HepG2 (cell line): ENCODE measurements at regions not wholly inside any gene's neighbourhood (a gene's known extent, or its start where the extent isn't known, plus 50 kb on each side); places are given as distances from the start of the nearest gene placed in this dataset.

Source experiments
- ATAC-seq: fragments of 200-7000 bp; cut with Tn5 transposase; 3 replicates; pipeline ENCODE4 v1.9.1; 2020; ENCODE audit warnings: mild to moderate bottlenecking, moderate library complexity
- BruUV-seq: library from RNA; stranded (reverse); fragments of 400-500 nt; replicated peaks from 2 replicates; lab custom pipeline; 2021; lab: Mats Ljungman, UMichigan
- CTCF ChIA-PET: fragments of 300-600 bp; formaldehyde crosslinking; extraction: SDS; loops from one replicate; lab custom pipeline; 2021; ENCODE audit warnings: low total read pairs, inconsistent platforms, low intra/inter-chr PET ratio; lab: Yijun Ruan, JAX
- POLR2A ChIA-PET: fragments of 350-600 bp; sonication (Branson Sonifier 250); formaldehyde crosslinking; loops from one replicate; lab custom pipeline; 2020; ENCODE audit warnings: antibody characterized with exemption, inconsistent platforms; lab: Yijun Ruan, JAX
- DNase-seq: peaks from one replicate; pipeline ENCODE4 v3.0.0-alpha.2; 2015; ENCODE audit warnings: low spot score
- FAIRE-seq: peaks from 3 replicates; lab custom pipeline; 2011; peaks lifted over from hg19 to GRCh38; lab: Jason Lieb, UNC
- H2AFZ ChIP-seq: one replicate; pipeline ENCODE4 v1.6.1; 2011; ENCODE audit warnings: low read length, inconsistent platforms
- H3K27ac ChIP-seq: fragments of 300-600 bp; 3 replicates; pipeline ENCODE4 v1.8.0; 2011; ENCODE audit warnings: mixed run types, mild to moderate bottlenecking, mixed read lengths, low read length, inconsistent platforms; ENCODE audit not compliant: insufficient read depth; ENCODE audit errors: extremely low read length
- H3K27me3 ChIP-seq, 2 experiments: fragments of 200-600 bp in 1 of 2; 2 replicates in 1 of 2; 3 replicates in 1 of 2; pipeline versions ENCODE4 v1.6.0 to v1.8.0; 2011; ENCODE audit warnings: low read length in 2 of 2, mild to moderate bottlenecking in 2 of 2, moderate library complexity in 2 of 2, inconsistent platforms in 1 of 2; ENCODE audit not compliant: insufficient read depth in 2 of 2, control insufficient read depth in 1 of 2
- H3K36me3 ChIP-seq, 2 experiments: fragments of 200-600 bp in 1 of 2; replicated peaks in 1 of 2; 2 replicates in 1 of 2; 3 replicates in 1 of 2; pipeline versions ENCODE4 v1.5.1 to v1.8.0; 2011; ENCODE audit warnings: low read length in 2 of 2, inconsistent platforms in 1 of 2; ENCODE audit not compliant: insufficient read depth in 2 of 2, control insufficient read depth in 1 of 2
- H3K4me1 ChIP-seq: 2 replicates; pipeline ENCODE4 v1.5.1; 2012; ENCODE audit warnings: low read length, inconsistent platforms; ENCODE audit not compliant: insufficient read depth
- H3K4me2 ChIP-seq: 2 replicates; pipeline ENCODE4 v1.6.0; 2011; ENCODE audit warnings: low read depth, low read length, inconsistent platforms
- H3K4me3 ChIP-seq, 3 experiments: fragments of 200-600 bp in 1 of 3; sonication (generic), shearing (Covaris generic) in 1 of 3; replicated peaks in 1 of 3; 2 replicates each; pipeline ENCODE4 v1.5.1; 2011 to 2016; ENCODE audit warnings: low read length in 3 of 3, inconsistent platforms in 2 of 3, low read depth in 2 of 3, mild to moderate bottlenecking in 2 of 3, control low read depth in 1 of 3, mixed read lengths in 1 of 3; ENCODE audit not compliant: insufficient read depth in 1 of 3
- H3K79me2 ChIP-seq: one replicate; pipeline ENCODE4 v1.6.1; 2011; ENCODE audit warnings: low read length, inconsistent platforms; ENCODE audit not compliant: insufficient read depth
- H3K9ac ChIP-seq: 2 replicates; pipeline ENCODE4 v1.6.0; 2011; ENCODE audit warnings: mild to moderate bottlenecking, low read depth, low read length, inconsistent platforms; ENCODE audit not compliant: insufficient read depth
- H3K9me3 ChIP-seq: 2 replicates; pipeline ENCODE4 v1.5.1; 2012; ENCODE audit warnings: mild to moderate bottlenecking, low read length
- H4K20me1 ChIP-seq: 2 replicates; pipeline ENCODE4 v1.6.0; 2011; ENCODE audit warnings: inconsistent platforms, mild to moderate bottlenecking, low read length, moderate library complexity; ENCODE audit not compliant: insufficient read depth
- CREBL2 ChIP-seq: sonication (generic); formaldehyde crosslinking; IDR thresholded peaks from 2 replicates; pipeline ENCODE4 v1.8.1; 2023; ENCODE audit warnings: missing genetic modification reagents, mild to moderate bottlenecking, borderline replicate concordance
- NBN ChIP-seq: fragments of 450-650 bp; conservative IDR thresholded peaks from 2 replicates; pipeline ENCODE4 v1.6.1; 2017
- SKIL ChIP-seq: sonication (generic); formaldehyde crosslinking; IDR thresholded peaks from 2 replicates; pipeline ENCODE4 v1.8.0; 2022; ENCODE audit warnings: missing genetic modification reagents, mild to moderate bottlenecking, moderate library complexity, borderline replicate concordance
- ZBTB10 ChIP-seq: sonication (generic); formaldehyde crosslinking; IDR thresholded peaks from 2 replicates; pipeline ENCODE4 v1.4.0; 2020; ENCODE audit warnings: missing genetic modification reagents, borderline replicate concordance
- WGBS: methylation state at CpG from one replicate; pipeline ENCODE4 v1.1.6; 2017; ENCODE audit warnings: low lambda C conversion rate; 5-methylcytosine and 5-hydroxymethylcytosine counted together
- in situ Hi-C: cut with HindIII; loops from 2 replicates; pipeline ENCODE4 v1.10.0; 2017; ENCODE audit warnings: low pct_unique_long_range_greater_than_20kb; ENCODE audit not compliant: extremely low pct_ligation_motif_present
- intact Hi-C: fragments of 100-400 bp; cut with micrococcal nuclease; formaldehyde crosslinking; loops from one replicate; pipeline ENCODE4 v1.10.0; 2022; ENCODE audit not compliant: unreplicated experiment

- TF ChIP-seq SKIL (CRISPR knock-in tag) = no peak
These were observed 548.6 kb downstream of the SLC16A7 start (continued) for GRCh38 chr12:60144395-60144794.

- 0% methylated on average over 2 of the region's 2 CpGs for WGBS
- Histone ChIP-seq H3K36me3 (no peaks in the 10 kb centered on the region), H3K79me2 (no peaks in the 10 kb centered on the region), H3K27me3 (no peaks in the 10 kb centered on the region), H2AFZ (no peak overlapping the region)
- ATAC-seq = no peak
- TF ChIP-seq CREBL2 (CRISPR knock-in tag) (no peak), ZBTB10 (CRISPR knock-in tag) (no peak), NBN (no peak)
- TF ChIP-seq, all 625 proteins: peak for 0
- no peak overlapping the region for H3K9ac ChIP-seq
- in situ Hi-C loops = no loop called here
- no peak overlapping the region for H3K4me3 ChIP-seq
- POLR2A ChIA-PET = no interaction called here
- no peaks in the 10 kb centered on the region for H3K9me3 ChIP-seq
- no peaks in the 10 kb centered on the region for H4K20me1 ChIP-seq
- intact Hi-C loops = no loop called here
- H3K4me2 ChIP-seq = no peak overlapping the region
- DNase-seq (no peak), FAIRE-seq (no peak)
- H3K27ac ChIP-seq = no peak overlapping the region
- no peaks in the 10 kb centered on the region for H3K4me1 ChIP-seq
- BruUV-seq = no TSS peak
- CTCF ChIA-PET = no interaction called here
These were observed 552.3 kb downstream of the SLC16A7 start for GRCh38 chr12:60148109-60148508.
